BJ (cell line): ENCODE measurements at regions not wholly inside any gene's neighbourhood (a gene's known extent, or its start where the extent isn't known, plus 50 kb on each side); places are given as distances from the start of the nearest gene placed in this dataset.

ENCODE experiments used
- CTCF ChIA-PET: fragments of 350-600 bp; formaldehyde crosslinking; extraction: SDS; loops from one replicate; lab custom pipeline; 2021; ENCODE audit warnings: antibody characterized with exemption, inconsistent platforms; lab: Yijun Ruan, JAX
- POLR2A ChIA-PET: fragments of 300-600 bp; sonication (Branson Sonifier 250); formaldehyde crosslinking; extraction: SDS; loops from one replicate; lab custom pipeline; 2021; ENCODE audit warnings: antibody characterized with exemption; lab: Charles Lee
- DNase-seq: peaks from one replicate; pipeline ENCODE4 v3.0.0-alpha.2; 2011; ENCODE audit warnings: low read depth
- H3K27me3 ChIP-seq: 2 replicates; pipeline ENCODE4 v1.6.0; 2011; ENCODE audit warnings: low read length; ENCODE audit not compliant: control insufficient read depth, insufficient read depth
- H3K36me3 ChIP-seq: 2 replicates; pipeline ENCODE4 v1.5.1; 2011; ENCODE audit warnings: low read length; ENCODE audit not compliant: control insufficient read depth, insufficient read depth
- H3K4me3 ChIP-seq: 2 replicates; pipeline ENCODE4 v1.5.1; 2011; ENCODE audit warnings: low read depth, mild to moderate bottlenecking, control low read depth, low read length
- TF ChIP-seq, protein P1 (sequence below): IDR thresholded peaks from 2 replicates; pipeline ENCODE4 v1.5.1; 2011; ENCODE audit warnings: low read depth, mild to moderate bottlenecking, control low read depth, inconsistent platforms, low read length, moderate library complexity; ENCODE audit not compliant: insufficient read depth

DNA sequence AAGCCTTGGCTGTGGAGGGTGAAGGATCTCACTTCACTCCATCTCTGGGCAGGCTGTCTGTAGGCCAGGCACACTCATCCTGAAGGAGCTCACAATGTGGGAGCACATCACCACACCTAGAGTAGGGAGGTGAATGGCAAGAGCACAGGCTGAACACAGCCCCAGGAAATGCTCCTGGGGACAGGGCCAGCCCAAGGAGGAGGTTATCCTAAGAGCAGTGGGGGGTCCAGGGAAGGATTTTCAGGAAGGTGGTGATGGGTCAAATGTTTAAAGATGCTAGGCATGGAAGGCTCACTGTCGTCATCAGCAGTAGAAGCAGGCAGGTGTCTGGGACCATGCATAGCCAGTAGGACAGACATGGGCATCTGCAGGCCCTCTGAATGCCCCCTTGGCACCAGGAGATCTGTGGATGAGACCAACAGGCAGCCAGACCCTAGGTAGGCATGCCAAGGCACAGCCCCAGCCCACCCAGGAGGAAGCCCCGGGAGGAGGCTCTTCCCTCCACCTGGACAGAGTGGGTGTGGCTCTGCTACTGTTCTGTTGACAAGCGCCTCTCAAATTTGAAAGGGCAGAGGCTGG lies 91.7 kb upstream of the RAB6C start:
- no peaks in the 10 kb centered on the region for H3K36me3 ChIP-seq
- no peak overlapping the region for H3K4me3 ChIP-seq
- TF ChIP-seq, protein P1, sequence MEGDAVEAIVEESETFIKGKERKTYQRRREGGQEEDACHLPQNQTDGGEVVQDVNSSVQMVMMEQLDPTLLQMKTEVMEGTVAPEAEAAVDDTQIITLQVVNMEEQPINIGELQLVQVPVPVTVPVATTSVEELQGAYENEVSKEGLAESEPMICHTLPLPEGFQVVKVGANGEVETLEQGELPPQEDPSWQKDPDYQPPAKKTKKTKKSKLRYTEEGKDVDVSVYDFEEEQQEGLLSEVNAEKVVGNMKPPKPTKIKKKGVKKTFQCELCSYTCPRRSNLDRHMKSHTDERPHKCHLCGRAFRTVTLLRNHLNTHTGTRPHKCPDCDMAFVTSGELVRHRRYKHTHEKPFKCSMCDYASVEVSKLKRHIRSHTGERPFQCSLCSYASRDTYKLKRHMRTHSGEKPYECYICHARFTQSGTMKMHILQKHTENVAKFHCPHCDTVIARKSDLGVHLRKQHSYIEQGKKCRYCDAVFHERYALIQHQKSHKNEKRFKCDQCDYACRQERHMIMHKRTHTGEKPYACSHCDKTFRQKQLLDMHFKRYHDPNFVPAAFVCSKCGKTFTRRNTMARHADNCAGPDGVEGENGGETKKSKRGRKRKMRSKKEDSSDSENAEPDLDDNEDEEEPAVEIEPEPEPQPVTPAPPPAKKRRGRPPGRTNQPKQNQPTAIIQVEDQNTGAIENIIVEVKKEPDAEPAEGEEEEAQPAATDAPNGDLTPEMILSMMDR, result no peak
- ChIA-PET CTCF (no interaction called here), POLR2A (no interaction called here)
- no peak for DNase-seq
- no peaks in the 10 kb centered on the region for H3K27me3 ChIP-seq

- DNase-seq, result no peak
- TF ChIP-seq, protein P1, result no peak
- Histone ChIP-seq H3K27me3 (no peaks in the 10 kb centered on the region), H3K36me3 (no peaks in the 10 kb centered on the region), H3K4me3 (no peak overlapping the region)
- CTCF ChIA-PET, result no interaction called here
- POLR2A ChIA-PET, result no interaction called here
These were observed 91.0 kb upstream of the RAB6C start for GRCh38 chr2:129888461-129888860.

- TF ChIP-seq, protein P1, result no peak
- ChIA-PET CTCF (interaction anchor here (1.1 kb wide), 1 partner anchor 35 kb away, joined by 5 read pairs; no protein-coding TSS in a partner anchor), POLR2A (no interaction called here)
- Histone ChIP-seq H3K36me3 (no peaks in the 10 kb centered on the region), H3K4me3 (no peak overlapping the region), H3K27me3 (no peaks in the 10 kb centered on the region)
- DNase-seq, result no peak
These were observed 90.6 kb upstream of the RAB6C start for GRCh38 chr2:129888896-129889295.

- Histone ChIP-seq H3K27me3 (no peaks in the 10 kb centered on the region), H3K4me3 (no peak overlapping the region), H3K36me3 (no peaks in the 10 kb centered on the region)
- CTCF ChIA-PET, result no interaction called here
- POLR2A ChIA-PET, result no interaction called here
- no peak for DNase-seq
- TF ChIP-seq, protein P1, result no peak
These were observed 87.8 kb upstream of the RAB6C start for GRCh38 chr2:129891341-129892320.

DNA sequence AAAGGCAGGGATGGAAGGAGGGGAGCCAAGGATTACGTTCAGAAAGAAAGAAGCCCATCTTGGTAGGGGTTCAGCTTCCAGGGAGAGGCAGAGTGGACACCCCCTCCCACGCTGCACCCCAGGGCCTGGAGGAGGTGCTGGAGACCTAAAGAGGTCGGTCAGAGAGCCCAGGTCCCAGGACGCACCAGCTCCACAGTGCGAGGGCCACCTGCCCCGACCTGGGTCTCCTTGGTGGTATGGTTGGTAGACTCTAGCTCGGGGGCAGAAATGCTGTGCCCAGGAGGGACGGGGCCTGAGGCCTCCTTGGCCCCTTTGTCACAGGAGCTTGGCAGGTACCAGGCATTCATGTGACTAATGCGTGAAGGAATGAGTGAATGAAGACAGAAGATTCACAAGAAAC lies 87.1 kb upstream of the RAB6C start:
- ChIA-PET CTCF (no interaction called here), POLR2A (no interaction called here)
- TF ChIP-seq, protein P1, result no peak
- H3K4me3 ChIP-seq, result no peak overlapping the region
- H3K27me3 ChIP-seq, result no peaks in the 10 kb centered on the region
- DNase-seq, result no peak
- H3K36me3 ChIP-seq, result no peaks in the 10 kb centered on the region
